ENCODE measurements at regions not wholly inside any gene's neighbourhood (a gene's known extent, or its start where the extent isn't known, plus 50 kb on each side); places are given as distances from the start of the nearest gene placed in this dataset.

GRCh38 chr16:8374586-8375231 lies 215.6 kb downstream of the TMEM114 start:
- Histone ChIP-seq H2AFZ (replicated peaks) (no peak overlapping the region), H3K9me3 (ENCODE audit: low read depth) (no peaks in the 10 kb centered on the region), H3K4me3 (no peak overlapping the region), H3K79me2 (ENCODE audit: low read depth) (no peaks in the 10 kb centered on the region), H3K4me2 (no peak overlapping the region), H3K27ac (no peak overlapping the region), H3K4me1 (peaks cover 20% of the 10 kb centered on the region), H3K9ac (no peak overlapping the region), H3K36me3 (no peaks in the 10 kb centered on the region), H3F3A (ENCODE audit: low read depth) (peaks cover 5% of the 10 kb centered on the region), H4K20me1 (ENCODE audit: low read depth) (no peaks in the 10 kb centered on the region), H3K27me3 (no peaks in the 10 kb centered on the region)
- H3K27me3 Mint-ChIP-seq (ENCODE audit: insufficient read depth, low read depth) = no peaks in the 10 kb centered on the region
- DNase-seq (ENCODE audit: low spot score) = no peak
- no peak overlapping the region for H3K4me3 Mint-ChIP-seq
- H3K4me1 Mint-ChIP-seq = peaks cover 9% of the 10 kb centered on the region
- H3K9me3 Mint-ChIP-seq = peaks cover 2% of the 10 kb centered on the region
- TF ChIP-seq EZH2 (IDR thresholded peaks at IDR 0.05) = no peak
- no peak overlapping the region for H3K27ac Mint-ChIP-seq
- no peaks in the 10 kb centered on the region for H3K36me3 Mint-ChIP-seq

GRCh38 chr16:8373676-8374431 lies 216.5 kb downstream of the TMEM114 start:
- Histone ChIP-seq H3K27me3 (no peaks in the 10 kb centered on the region), H3K4me1 (peaks cover 14% of the 10 kb centered on the region), H3K79me2 (ENCODE audit: low read depth) (no peaks in the 10 kb centered on the region), H3K4me3 (no peak overlapping the region), H4K20me1 (ENCODE audit: low read depth) (no peaks in the 10 kb centered on the region), H3K9me3 (ENCODE audit: low read depth) (no peaks in the 10 kb centered on the region), H2AFZ (replicated peaks) (no peak overlapping the region), H3K36me3 (no peaks in the 10 kb centered on the region), H3K27ac (peak overlapping the region; percentile 12), H3K4me2 (peak overlapping the region; percentile 32), H3K9ac (no peak overlapping the region), H3F3A (ENCODE audit: low read depth) (no peaks in the 10 kb centered on the region)
- Mint-ChIP-seq H3K9me3 (peaks cover 2% of the 10 kb centered on the region), H3K27ac (no peak overlapping the region), H3K4me1 (peaks cover 7% of the 10 kb centered on the region), H3K27me3 (ENCODE audit: insufficient read depth, low read depth) (no peaks in the 10 kb centered on the region), H3K4me3 (no peak overlapping the region), H3K36me3 (no peaks in the 10 kb centered on the region)
- TF ChIP-seq EZH2 (IDR thresholded peaks at IDR 0.05) (no peak), EZH2phosphoT487 (IDR thresholded peaks at IDR 0.05) (no peak), CTCF (IDR thresholded peaks at IDR 0.05) (peak; percentile 51)
- peak; percentile 42 for DNase-seq (ENCODE audit: low spot score)

GRCh38 chr16:8372141-8372540 lies 218.2 kb downstream of the TMEM114 start:
- Mint-ChIP-seq H3K27ac (no peak overlapping the region), H3K9me3 (no peaks in the 10 kb centered on the region), H3K27me3 (ENCODE audit: insufficient read depth, low read depth) (no peaks in the 10 kb centered on the region), H3K36me3 (no peaks in the 10 kb centered on the region), H3K4me3 (no peak overlapping the region), H3K4me1 (peaks cover 7% of the 10 kb centered on the region)
- H3K36me3 ChIP-seq = no peaks in the 10 kb centered on the region
- H3K9me3 ChIP-seq (ENCODE audit: low read depth) = no peaks in the 10 kb centered on the region
- H4K20me1 ChIP-seq (ENCODE audit: low read depth) = no peaks in the 10 kb centered on the region
- H3K79me2 ChIP-seq (ENCODE audit: low read depth) = no peaks in the 10 kb centered on the region
- H3K4me2 ChIP-seq = no peak overlapping the region
- TF ChIP-seq EZH2phosphoT487 (IDR thresholded peaks at IDR 0.05) (no peak), CTCF (IDR thresholded peaks at IDR 0.05) (no peak)
- no peak overlapping the region for H3K9ac ChIP-seq
- peaks cover 14% of the 10 kb centered on the region for H3K4me1 ChIP-seq
- H3K27ac ChIP-seq = no peak overlapping the region
- no peaks in the 10 kb centered on the region for H3K27me3 ChIP-seq
- no peak overlapping the region for H3K4me3 ChIP-seq
- DNase-seq (ENCODE audit: low spot score) = no peak
- no peak overlapping the region for H2AFZ ChIP-seq (replicated peaks)
- no peaks in the 10 kb centered on the region for H3F3A ChIP-seq (ENCODE audit: low read depth)

Measured in neural progenitor cell (in vitro differentiated cells).